GM18507 (cell line): ENCODE measurements at regions not wholly inside any gene's neighbourhood (a gene's known extent, or its start where the extent isn't known, plus 50 kb on each side); places are given as distances from the start of the nearest gene placed in this dataset.

Experiments
- DNase-seq: peaks from one replicate; pipeline ENCODE4 v3.0.0; 2011; ENCODE audit warnings: low read depth; ENCODE audit not compliant: insufficient read length; ENCODE audit errors: extremely low spot score
- FAIRE-seq: peaks from 2 replicates; lab custom pipeline; 2011; peaks lifted over from hg19 to GRCh38; lab: Jason Lieb, UNC

DNA sequence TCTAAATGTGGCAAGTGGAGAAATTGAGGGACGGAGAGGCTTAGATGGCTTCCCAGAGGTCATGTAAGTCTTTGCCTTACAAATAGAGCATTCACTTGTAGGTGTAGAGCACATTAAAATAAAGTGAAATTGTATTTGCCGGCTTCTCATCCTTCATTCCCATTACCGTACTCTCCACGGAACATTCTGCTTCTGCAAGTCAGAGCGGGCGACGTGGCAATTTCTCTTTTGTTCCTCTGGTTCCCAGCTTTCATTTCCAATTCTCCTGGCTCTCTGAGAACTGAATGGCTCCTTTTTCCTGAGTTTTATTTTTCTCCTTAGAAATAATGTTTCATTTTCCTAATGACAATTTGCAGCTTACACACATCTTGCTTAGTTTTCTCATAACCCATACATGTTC is 51.3 kb upstream of the PFKP start:
- DNase-seq: no peak
- FAIRE-seq: no peak

DNA sequence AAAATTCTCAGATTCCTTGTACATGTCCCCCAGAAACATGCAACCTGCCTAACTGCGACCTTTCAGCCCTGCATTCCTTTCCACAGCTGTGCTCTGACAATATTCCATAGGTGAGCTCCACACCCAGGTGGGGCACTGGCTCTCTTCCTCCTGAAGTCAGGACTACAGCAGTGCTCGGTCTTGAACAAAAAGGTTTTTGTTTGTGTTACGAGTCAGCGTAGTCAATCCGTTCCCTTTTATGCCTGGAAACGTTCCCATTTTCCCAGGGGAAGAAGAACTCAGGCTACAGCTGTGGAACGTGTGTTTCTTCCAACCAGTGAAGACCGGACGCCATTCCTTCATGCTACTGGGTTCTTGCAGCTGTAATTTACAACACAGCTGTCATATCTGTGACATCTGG is 52.4 kb upstream of the PFKP start:
- no peak for FAIRE-seq
- DNase-seq: no peak

DNA sequence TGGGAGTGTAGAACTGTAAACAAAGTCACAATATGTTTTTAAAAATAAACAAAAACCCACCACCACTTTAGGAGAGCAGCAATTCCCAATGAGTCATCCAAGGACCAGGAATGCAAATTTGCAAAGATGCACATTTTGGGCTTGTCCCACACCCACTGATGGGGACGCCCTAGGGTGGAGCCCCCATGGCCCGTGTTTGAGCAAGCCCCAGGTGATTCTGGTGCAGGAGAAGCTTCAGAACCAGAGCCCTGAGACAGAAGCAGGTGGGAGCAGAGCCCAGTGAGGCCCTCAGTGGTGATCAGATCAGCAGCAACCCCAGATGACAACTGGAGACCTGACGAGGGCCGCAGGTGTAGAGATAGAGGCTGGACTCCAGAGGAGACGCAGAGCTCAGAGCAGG is 55.1 kb upstream of the PFKP start:
- no peak for FAIRE-seq

DNA sequence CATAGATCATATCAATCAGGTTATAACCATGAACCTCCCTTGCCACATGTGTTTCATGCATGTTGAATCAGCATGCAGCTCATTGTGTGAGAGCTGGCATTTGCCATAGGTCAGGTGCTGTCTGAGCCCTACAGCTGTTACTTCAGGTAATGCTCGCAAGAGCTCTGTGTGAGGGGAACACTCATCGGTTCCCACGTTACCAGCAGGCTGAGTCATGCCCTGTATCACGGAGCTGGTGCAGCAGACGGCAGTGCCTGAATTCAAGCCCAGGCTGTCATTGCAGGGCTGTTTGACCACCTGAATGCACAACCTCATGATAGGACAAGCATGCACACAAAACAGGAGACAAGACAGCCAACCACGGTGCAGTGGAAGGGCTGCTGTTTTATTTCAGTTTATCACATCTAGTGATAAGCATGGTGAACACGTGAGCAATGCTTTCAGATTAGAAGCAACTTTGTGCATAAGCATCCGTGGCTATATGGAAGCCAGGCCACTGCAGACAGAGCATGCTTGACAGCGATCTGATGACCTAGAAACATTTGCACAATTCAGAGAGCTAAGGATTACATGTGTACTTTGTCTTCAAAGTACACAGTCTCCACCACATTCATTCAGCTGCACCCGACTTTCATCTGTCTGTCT is 56.4 kb upstream of the PFKP start:
- DNase-seq (no peak), FAIRE-seq (no peak)

More for the DNA sequence above, 55.1 kb upstream of the PFKP start:
- DNase-seq: no peak

DNA sequence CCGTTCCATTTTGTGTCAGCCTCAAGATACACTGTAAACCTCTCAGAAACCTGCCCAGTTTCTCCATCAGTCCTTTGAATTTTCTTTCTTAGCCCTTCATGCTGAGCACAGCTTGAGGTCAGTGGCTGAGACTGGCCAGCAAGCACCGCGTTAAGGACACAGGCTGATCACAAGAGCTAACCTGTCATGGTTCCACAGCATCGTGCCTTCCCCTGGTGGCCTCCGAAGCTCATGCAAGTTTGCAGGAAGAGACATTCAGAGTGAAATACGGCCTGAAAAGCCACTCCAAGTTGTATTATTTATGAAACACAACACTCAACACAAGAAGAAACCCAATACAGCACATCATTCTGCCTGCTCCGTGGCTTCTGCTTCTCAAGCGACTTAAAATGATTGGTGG is 57.0 kb upstream of the PFKP start:
- FAIRE-seq: no peak

DNA sequence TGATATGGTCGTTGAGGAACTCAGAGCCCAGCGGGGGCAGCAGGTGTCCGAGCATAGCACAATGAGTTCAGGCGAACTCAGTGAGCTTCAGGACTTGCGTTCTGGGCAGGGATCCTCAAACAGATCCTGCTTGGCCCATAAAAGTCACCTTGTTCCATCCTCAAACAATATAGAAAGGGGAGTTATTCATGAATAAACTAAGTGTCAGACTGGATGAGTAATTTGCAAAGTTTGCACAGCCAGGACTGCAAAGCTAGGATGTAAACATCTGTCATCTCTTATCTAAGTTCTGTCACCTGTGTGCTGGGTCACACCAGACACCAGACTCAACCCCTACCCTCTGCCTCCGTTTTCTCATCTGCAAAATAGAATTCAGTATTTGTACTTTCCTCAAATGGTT is 58.0 kb upstream of the PFKP start:
- no peak for FAIRE-seq
- DNase-seq: no peak

More for the DNA sequence above, 57.0 kb upstream of the PFKP start:
- DNase-seq: no peak

DNA sequence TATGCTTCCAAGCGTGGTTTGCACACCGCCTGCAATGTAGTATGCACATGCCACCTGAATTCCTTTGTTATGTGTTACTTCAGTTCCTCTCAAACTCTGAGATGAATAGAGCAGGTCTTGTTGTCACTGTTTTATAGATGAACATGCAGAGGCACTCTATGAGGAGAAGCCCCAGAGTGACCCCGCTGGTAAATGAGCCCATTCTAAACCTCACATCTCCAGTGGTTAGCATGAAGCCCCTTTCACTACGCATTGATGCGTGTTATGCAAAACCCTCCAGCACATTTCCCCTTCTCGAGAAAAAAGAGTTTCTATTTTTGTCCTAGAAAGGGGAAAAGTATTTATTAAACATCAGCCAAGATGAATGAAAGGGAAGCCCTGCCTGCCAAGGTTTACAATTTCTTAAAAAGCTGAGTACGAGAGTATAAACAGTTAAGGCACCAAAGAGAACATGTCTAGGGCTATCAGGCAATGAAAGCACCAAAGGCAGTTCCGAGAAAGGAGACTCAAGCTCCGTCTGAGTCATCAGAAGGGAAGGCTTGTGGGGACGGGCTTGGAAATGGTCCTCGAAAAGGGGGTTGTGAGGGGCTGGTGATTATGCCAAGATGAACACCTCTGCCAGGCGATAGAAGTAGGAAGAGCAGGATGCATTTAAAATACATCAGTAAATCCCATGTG is 58.7 kb upstream of the PFKP start:
- DNase-seq (no peak), FAIRE-seq (no peak)

DNA sequence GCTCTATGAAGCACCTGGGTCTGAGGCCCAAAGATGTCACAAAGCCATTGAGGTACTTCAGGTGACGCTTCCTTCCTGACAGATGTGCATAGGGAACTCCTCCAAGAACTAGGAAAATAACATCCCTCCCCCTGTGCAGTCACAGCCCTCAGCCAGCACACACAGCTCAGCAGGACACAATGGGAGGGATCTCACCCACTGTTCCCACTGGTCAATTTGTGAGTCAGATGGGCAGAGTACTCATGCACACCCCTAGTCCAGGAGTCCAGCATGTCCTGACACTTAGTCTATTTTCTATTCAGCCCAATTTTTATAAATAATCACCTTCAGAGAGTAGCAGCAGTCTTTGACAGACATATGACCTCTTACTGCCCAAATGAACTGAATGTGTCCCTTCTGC is 60.7 kb upstream of the PFKP start:
- FAIRE-seq (no peak), DNase-seq (no peak)

DNA sequence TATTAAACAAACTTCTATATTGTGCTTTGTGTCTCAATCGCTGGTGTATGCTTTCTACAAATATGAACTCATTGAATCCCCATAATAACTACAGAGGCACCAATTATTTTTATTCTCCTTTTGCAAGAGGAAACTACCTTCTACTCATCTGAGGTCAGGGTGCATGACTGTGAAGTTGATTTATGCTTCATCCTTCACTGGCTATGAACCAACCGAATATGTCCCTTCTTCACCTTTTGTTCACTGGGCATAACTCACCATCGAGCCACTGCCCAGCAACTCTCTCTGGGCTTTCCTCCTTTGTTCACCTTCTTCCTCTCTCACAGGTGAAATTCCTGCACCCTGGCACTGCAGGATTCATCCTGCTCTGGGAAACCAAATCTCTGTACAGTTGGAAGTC is 61.3 kb upstream of the PFKP start:
- no peak for DNase-seq
- FAIRE-seq: no peak

DNA sequence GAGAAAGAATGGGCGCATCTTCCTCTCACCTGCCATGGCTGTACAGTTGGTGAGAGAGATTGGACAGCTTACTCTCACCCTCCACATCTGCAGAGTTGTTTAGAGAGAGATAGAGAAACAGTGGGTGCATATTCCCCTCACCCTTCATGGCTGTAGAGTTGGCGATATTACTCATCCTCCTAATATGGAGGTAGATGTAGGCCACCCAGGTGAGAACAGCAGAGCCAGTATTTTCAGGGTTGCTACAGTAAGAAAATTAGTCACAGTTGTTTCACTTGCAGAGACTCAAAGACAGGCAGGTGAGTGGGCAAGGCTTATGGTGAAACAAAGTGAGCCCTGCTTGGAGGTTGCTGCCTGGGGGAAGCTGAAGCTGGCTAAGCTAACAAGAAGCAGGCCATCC is 65.0 kb upstream of the PFKP start:
- FAIRE-seq (no peak), DNase-seq (no peak)

DNA sequence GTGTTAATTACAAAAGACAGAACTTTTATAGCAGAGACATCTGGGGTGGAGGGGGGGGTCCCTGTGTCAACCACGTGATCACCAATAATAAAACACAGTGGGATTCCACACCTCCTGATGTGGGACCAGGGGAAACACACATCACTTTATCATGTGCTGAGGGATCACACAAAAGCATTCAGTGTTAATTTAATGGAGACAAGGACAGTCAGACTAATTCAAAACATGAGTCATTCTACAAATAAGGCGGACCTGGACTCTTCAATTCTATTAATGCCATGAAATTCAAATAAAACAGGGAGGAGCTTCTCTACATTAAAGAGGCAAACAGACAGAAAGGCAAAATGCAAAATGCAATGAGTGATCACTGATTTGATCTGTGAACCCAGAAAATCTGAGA is 67.3 kb upstream of the PFKP start:
- DNase-seq (no peak), FAIRE-seq (no peak)

DNA sequence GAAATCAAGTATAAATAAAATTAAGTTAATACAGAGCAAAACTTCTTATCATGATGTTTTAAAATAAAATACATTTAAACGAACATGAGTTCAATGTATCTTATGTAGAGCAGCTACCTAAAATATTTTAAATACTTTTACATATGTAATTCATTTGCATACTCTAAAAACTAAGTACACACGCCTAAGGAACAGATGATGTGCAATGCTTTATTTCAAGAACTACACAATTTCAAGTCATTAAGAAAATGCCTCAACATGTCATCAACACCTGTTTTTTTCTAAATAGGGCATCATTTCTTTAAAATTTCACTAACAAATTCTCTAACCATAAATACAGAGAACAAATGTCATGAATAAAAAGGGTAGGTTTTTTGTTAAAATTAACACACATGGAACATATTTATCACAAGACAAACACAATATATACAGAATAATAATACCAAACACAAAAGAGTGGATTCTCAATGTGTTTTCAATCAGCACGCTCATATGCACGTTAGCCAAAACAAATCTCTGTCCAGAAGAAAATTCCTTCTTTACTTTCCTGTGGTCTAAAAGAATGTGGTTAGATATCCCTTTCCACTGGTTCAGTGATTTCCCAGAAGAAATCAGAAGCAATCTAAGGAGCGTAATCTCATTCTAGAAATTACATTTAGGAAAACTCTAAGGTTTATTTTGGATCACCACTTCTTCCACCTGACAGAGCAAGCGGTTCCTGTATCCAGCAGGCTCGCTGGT is 73.0 kb upstream of the PFKP start:
- no peak for FAIRE-seq

DNA sequence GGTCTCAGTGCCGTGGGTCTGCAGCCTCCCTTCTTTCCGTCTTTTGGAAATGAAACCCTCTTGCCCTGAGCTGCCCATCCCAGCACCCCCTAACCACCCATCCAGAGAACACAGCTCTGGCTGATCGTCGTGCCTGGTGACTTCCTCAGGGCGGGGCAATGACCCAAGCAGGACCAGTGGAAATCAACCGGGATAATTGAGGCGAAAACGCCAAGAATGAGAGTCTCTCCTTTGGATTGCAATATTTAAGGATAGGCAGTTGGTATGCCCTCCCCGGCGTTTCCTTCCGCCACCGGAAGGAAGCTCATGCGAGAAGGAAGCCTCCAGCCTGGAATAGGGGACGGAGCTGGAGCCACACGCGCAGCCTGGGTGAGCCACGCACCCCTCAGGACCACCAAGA is 73.7 kb upstream of the PFKP start:
- FAIRE-seq (no peak), DNase-seq (no peak)

More for the DNA sequence above, 73.0 kb upstream of the PFKP start:
- no peak for DNase-seq

DNA sequence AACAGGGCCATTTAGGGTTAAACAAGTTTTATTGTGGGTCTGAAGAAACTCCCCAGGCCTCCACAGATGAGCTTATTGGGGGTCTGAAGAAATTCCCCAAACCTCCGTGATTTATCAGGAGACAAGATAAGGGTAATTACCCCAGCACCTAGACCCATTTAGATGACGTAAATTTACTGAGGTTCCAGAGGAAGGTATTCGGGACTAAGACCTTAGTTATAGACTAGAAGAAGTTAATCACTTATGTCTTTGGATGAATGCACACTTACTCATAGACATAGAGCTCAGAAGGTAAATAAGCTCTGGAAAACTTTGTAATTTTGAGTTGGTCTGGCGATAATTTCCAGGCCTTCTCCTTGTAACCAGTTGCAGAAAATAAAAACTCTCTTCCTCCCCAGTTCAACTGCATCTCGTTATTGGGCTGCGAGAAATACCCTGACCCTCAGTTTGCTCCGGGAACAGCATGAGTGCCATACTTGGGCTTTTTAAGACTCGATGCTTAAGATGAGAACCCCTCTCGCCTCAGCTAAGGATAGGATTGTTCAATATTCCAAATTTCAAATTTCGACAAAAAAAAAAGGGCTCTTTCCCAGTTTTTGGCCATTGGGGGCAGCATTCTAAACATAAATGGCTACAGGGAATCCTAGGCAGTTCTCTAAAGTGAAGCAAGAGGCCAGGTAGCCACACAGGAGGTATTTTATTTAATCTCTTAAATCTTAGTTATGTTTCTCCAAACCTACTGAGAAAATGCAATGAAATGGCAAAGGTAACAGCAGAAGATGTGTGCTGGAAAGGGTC is 74.7 kb upstream of the PFKP start:
- DNase-seq: no peak
- no peak for FAIRE-seq

DNA sequence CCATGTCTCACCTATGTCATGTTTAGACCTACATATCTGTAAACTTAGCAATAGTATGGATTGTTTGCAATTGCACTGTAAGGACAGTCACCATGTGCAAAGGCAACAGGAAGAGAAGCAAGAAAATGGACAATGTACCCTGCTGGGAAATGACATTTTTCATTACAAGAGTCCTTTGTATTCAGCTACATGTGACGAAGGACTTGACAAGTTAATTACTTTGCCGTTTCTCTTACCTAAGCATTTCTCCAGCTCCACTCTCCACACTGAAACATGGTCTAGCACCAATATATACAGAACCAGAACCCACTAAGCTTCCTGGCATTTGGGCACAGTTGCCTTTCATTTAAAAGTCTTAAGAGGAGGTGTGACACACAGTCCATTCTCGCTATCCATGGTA is 76.6 kb upstream of the PFKP start:
- DNase-seq (no peak), FAIRE-seq (no peak)

DNA sequence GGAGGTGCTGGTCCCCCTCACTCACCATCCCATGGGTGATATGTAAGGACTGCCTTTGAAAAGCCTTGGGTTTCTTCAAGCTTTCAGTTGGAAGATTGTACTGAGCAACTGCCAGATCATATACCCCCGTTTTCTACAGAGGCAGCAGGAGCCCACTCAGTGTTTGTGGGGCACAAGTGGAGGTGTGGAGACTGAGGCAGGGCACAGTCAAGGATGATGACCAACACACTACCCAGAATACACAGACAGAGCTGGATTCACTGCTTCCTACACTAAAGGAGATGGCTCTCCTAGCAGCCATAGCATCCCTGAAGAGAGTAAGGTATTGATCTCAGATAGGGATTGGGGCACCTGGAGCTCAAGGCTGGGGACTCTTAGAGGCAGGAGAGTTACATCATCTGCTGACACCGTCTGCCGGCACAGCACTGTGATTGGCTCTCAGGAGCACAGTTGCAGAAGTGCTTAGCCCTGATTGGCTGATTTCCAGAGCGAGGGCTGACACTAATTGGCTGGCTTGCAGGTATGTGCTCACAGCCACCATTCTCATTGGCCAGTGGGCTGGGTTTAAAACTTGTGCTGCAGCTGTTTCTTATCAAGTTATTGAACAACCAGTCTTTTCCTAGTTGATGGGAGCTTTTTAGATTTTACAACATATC is 77.9 kb upstream of the PFKP start:
- DNase-seq: no peak
- no peak for FAIRE-seq

DNA sequence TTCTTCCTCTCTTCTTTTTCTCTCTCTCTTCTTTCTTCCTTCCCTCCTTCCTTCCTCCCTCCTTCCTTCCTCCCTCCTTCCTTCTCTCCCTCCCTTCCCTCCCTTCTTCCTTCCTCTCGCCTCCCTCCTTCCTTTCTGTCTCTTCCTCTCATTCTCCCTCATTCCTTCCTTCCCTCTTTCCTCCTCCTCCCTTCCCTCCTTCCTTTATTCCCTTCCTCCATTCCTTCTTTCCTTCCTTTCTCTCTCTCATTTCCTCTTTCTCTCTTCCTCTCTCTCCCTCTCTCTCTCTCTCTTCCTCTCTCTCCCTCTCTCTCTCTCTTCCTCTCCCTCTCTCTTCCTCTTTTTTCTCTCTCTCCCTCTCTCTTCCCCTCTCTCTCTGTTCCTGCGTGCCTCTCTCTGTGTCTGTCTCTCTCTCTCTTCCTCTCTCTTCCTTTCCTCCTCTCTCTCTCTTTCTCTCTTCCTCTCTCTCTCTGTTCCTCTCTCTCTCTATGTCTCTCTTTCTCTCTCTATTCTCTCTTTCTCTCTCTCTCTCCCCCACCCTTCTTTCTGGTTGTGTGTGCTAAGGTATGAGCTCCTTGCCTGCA is 80.1 kb upstream of the PFKP start:
- DNase-seq (no peak), FAIRE-seq (no peak)

DNA sequence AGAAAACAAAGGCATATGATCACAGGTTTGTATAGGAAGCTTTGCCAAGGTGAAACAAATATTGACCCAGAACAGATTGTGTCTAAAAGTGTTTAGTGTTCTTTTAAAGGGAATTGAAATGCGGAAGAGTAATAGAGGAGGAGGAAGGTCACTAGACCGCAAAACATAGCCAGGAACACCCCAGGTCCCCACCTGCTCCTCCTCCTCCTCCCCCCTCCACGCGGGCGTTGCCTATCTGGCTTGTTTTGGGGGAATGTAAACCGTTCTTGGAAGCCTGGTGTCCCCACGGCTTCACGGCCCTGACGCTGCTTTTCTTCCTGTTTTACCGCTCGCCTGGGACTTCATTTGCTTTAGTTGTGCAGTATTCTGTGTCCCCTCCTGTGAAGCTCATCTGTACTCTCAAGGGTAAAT is 81.0 kb upstream of the PFKP start:
- peak; percentile 15 for FAIRE-seq
- no peak for DNase-seq

DNA sequence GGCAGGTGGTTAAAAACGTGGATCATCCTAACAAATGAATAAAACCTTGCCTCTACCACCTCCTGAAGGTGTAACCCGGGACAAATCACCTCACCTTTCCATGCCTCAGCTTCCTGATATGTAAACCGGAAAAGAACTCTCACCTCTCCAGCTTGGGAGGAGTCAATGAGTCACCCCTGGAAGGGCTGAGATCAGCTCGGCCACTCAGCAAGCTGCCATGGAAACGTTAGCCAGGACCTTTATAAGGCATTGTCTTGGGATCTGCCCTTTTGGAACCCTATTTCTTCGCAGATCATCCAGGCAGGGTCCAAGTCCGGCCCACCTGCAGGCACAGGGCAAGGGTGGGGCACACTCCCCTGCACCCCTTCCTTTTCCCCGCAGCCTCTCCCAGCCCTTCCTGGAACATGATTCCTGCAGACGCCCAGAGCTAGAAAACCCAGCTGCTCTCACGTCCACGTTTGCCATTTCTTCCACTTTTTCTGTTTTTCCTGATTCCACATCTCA is 81.6 kb upstream of the PFKP start:
- DNase-seq (no peak), FAIRE-seq (no peak)
